Sigmoid colon (tissue), 4 donors: ENCODE measurements at regions not wholly inside any gene's neighbourhood (a gene's known extent, or its start where the extent isn't known, plus 50 kb on each side); places are given as distances from the start of the nearest gene placed in this dataset.

Experiments
- CTCF ChIP-seq, 4 experiments: fragments of 450-650 bp in 3 of 4; fragments of 200-600 bp in 1 of 4; IDR thresholded peaks; one replicate each; pipeline ENCODE4 v1.5.1; 2016 to 2019; ENCODE audit warnings: antibody characterized with exemption in 4 of 4, mild to moderate bottlenecking in 3 of 4, moderate library complexity in 2 of 4
- POLR2A ChIP-seq, 2 donors: fragments of 450-650 bp; IDR thresholded peaks; one replicate each; pipeline ENCODE4 v1.6.1; 2016; ENCODE audit warnings: antibody characterized with exemption in 2 of 2, mild to moderate bottlenecking in 2 of 2, moderate library complexity in 2 of 2
- POLR2AphosphoS5 ChIP-seq, 4 donors: sonication (generic); formaldehyde crosslinking; IDR thresholded peaks; one replicate each; pipeline ENCODE4 v1.6.1; 2017; ENCODE audit warnings: antibody characterized with exemption in 4 of 4

- TF ChIP-seq CTCF (IDR thresholded peaks at IDR 0.05), result no peak
- no peak for TF ChIP-seq POLR2AphosphoS5 (IDR thresholded peaks at IDR 0.05)
- no peak for TF ChIP-seq POLR2A (IDR thresholded peaks at IDR 0.05)
Observed at GRCh38 chr18:68469049-68469625, 245.8 kb downstream of the TMX3 start.
